ENCODE measurements at regions not wholly inside any gene's neighbourhood (a gene's known extent, or its start where the extent isn't known, plus 50 kb on each side); places are given as distances from the start of the nearest gene placed in this dataset.

DNA sequence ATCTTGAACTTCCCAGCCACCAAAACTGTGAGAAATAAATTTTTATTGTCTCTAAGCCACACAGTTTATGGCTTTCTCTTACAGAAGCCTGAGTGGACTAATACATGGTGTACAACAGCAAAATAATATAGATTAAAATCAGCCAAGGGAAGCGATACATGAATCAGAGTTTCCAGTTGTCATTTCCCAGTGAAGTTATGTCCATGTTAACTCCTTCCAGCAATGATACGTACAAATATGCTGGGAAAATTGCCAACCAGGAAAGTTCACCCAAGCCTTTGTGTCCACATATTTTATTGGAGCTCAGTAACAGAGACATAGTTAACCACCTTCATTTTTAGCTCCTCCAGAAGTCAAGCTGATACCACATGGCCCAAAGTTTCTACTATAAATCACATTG lies 280.9 kb upstream of the KCNMB2 start:
- 80% methylated on average over 1 of the region's 2 CpGs for WGBS (ENCODE audit: insufficient coverage, low lambda C conversion rate)
- DNase-seq: no peak
- no peak overlapping the region for H3K27ac ChIP-seq (ENCODE audit: low read length)
- no peaks in the 10 kb centered on the region for H3K9me3 ChIP-seq (ENCODE audit: control insufficient read depth, low read depth, low read length)
- H3K4me1 ChIP-seq (ENCODE audit: control insufficient read depth, insufficient read depth, low read length): peaks cover 3% of the 10 kb centered on the region
- H3K36me3 ChIP-seq (ENCODE audit: control insufficient read depth, insufficient read depth, low read length): no peaks in the 10 kb centered on the region
- H3K27me3 ChIP-seq (ENCODE audit: control insufficient read depth, insufficient read depth, low read length): no peaks in the 10 kb centered on the region
- no peak overlapping the region for H3K4me3 ChIP-seq (ENCODE audit: low read length)

DNA sequence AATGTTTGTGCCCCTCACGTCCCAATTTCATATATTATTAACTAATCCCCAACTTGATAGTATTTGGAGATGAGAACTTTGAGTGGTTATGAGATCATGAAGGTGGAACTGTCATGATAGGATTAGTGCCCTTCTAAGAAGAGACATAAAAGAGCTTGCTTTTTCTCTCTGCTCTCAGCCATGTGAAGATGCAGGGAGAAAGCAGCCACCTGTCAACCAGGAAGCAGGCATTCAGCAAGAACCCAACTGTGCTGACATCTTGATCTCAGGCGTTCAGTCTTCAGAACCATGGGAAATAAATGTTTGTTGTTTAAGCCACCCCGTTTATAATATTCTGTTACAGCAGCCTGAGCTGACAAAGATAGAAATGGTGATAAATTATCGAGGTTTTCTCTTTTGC lies 278.7 kb upstream of the KCNMB2 start:
- Histone ChIP-seq H3K27me3 (ENCODE audit: control insufficient read depth, insufficient read depth, low read length) (no peaks in the 10 kb centered on the region), H3K27ac (ENCODE audit: low read length) (no peak overlapping the region), H3K36me3 (ENCODE audit: control insufficient read depth, insufficient read depth, low read length) (no peaks in the 10 kb centered on the region), H3K9me3 (ENCODE audit: control insufficient read depth, low read depth, low read length) (no peaks in the 10 kb centered on the region), H3K4me3 (ENCODE audit: low read length) (no peak overlapping the region), H3K4me1 (ENCODE audit: control insufficient read depth, insufficient read depth, low read length) (peaks cover 15% of the 10 kb centered on the region)
- 100% methylated on average over 2 of the region's 4 CpGs for WGBS (ENCODE audit: insufficient coverage, low lambda C conversion rate)
- DNase-seq: no peak

DNA sequence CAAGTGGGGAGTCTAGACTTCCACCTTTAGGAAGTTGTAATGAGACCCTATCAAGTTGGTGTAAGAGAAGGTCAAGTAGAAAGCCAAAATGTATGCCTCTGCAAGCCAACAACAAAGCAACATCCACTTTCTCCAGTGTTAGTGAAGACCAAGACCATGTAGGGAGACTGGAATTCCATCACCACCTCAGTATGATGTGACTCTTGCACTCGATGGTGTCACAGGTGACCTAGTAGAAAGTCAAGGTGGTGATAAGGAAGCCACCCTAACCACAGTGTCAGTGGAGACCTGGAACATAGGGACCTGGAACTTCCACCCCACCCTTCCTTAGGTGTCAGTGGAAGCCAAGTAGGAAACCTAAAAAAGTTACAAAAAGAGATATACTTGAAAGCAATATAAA lies 278.1 kb upstream of the KCNMB2 start:
- no peak overlapping the region for H3K27ac ChIP-seq (ENCODE audit: low read length)
- no peaks in the 10 kb centered on the region for H3K27me3 ChIP-seq (ENCODE audit: control insufficient read depth, insufficient read depth, low read length)
- H3K36me3 ChIP-seq (ENCODE audit: control insufficient read depth, insufficient read depth, low read length): no peaks in the 10 kb centered on the region
- WGBS (ENCODE audit: insufficient coverage, low lambda C conversion rate): no CpG with 5 or more reads among the region's 1 CpG
- no peaks in the 10 kb centered on the region for H3K9me3 ChIP-seq (ENCODE audit: control insufficient read depth, low read depth, low read length)
- no peak for DNase-seq
- H3K4me3 ChIP-seq (ENCODE audit: low read length): no peak overlapping the region
- H3K4me1 ChIP-seq (ENCODE audit: control insufficient read depth, insufficient read depth, low read length): peaks cover 20% of the 10 kb centered on the region

DNA sequence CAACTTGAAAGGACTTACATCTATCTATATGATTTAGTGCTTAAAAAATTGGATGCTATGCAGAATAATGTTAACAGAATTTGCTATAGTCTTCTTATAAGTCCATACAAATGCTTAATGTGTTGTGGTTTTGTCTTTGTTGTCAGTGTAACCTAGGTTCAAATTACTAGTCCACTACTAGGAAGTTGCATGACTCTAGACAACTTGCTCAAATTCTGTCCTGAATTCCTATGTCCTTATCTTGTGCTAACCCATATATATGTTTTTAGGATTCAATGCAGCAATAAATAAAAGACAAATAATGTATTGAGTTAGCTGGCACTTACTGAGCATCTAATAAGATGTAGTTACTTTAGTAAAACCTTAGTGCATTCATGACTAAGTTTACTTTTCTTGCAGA lies 276.5 kb upstream of the KCNMB2 start:
- H3K9me3 ChIP-seq (ENCODE audit: control insufficient read depth, low read depth, low read length): no peaks in the 10 kb centered on the region
- no peak overlapping the region for H3K27ac ChIP-seq (ENCODE audit: low read length)
- no peak for DNase-seq
- no peaks in the 10 kb centered on the region for H3K36me3 ChIP-seq (ENCODE audit: control insufficient read depth, insufficient read depth, low read length)
- H3K27me3 ChIP-seq (ENCODE audit: control insufficient read depth, insufficient read depth, low read length): no peaks in the 10 kb centered on the region
- H3K4me1 ChIP-seq (ENCODE audit: control insufficient read depth, insufficient read depth, low read length): peaks cover 25% of the 10 kb centered on the region
- H3K4me3 ChIP-seq (ENCODE audit: low read length): no peak overlapping the region

GRCh38 chr3:178260887-178261565 lies 275.2 kb upstream of the KCNMB2 start:
- no peaks in the 10 kb centered on the region for H3K36me3 ChIP-seq (ENCODE audit: control insufficient read depth, insufficient read depth, low read length)
- no CpG with 5 or more reads among the region's 4 CpGs for WGBS (ENCODE audit: insufficient coverage, low lambda C conversion rate)
- no peaks in the 10 kb centered on the region for H3K27me3 ChIP-seq (ENCODE audit: control insufficient read depth, insufficient read depth, low read length)
- peak overlapping the region; percentile 76 for H3K27ac ChIP-seq (ENCODE audit: low read length)
- no peak overlapping the region for H3K4me3 ChIP-seq (ENCODE audit: low read length)
- peak; percentile 21 to 69 for DNase-seq
- H3K9me3 ChIP-seq (ENCODE audit: control insufficient read depth, low read depth, low read length): no peaks in the 10 kb centered on the region
- peaks cover 25% of the 10 kb centered on the region for H3K4me1 ChIP-seq (ENCODE audit: control insufficient read depth, insufficient read depth, low read length)

GRCh38 chr3:178263236-178263916 lies 272.9 kb upstream of the KCNMB2 start:
- H3K36me3 ChIP-seq (ENCODE audit: control insufficient read depth, insufficient read depth, low read length): no peaks in the 10 kb centered on the region
- H3K4me3 ChIP-seq (ENCODE audit: low read length): no peak overlapping the region
- no peaks in the 10 kb centered on the region for H3K27me3 ChIP-seq (ENCODE audit: control insufficient read depth, insufficient read depth, low read length)
- peak; percentile 38 to 78 for DNase-seq
- peaks cover 25% of the 10 kb centered on the region for H3K4me1 ChIP-seq (ENCODE audit: control insufficient read depth, insufficient read depth, low read length)
- peak overlapping the region; percentile 14 for H3K27ac ChIP-seq (ENCODE audit: low read length)
- no peaks in the 10 kb centered on the region for H3K9me3 ChIP-seq (ENCODE audit: control insufficient read depth, low read depth, low read length)
- 30% methylated on average over 2 of the region's 2 CpGs for WGBS (ENCODE audit: insufficient coverage, low lambda C conversion rate)

DNA sequence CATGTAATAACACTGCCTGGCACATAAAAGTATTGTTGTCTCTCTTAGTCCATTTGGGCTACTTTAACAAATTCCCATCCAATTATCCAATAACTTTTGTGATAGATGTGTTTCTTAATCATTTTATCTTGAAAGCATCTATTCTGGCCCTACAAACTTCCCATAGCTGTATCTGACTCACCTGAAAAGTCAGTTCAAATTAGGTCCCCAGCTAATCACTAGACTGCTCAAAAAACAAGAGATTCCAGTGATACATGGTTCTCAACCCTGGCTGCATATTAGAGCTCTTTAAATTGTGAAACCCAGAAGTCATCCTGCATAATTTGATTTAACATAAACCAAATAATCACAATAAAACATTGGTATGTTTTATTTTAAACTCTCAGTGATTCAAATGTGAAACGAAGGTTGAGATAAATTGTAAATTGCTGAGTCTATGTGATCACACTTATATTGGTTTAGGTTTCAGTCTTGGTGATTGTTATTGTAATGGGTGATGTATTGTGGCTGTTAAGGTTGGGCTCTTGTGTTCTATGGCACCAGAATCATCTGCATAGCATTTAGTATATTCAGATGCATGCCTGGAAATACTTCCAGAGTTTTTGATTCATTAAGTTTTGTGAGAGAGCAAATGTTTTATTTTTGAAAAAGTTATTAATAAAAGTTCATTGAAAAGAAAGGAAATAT lies 268.9 kb upstream of the KCNMB2 start:
- Histone ChIP-seq H3K27me3 (ENCODE audit: control insufficient read depth, insufficient read depth, low read length) (no peaks in the 10 kb centered on the region), H3K9me3 (ENCODE audit: control insufficient read depth, low read depth, low read length) (no peaks in the 10 kb centered on the region), H3K36me3 (ENCODE audit: control insufficient read depth, insufficient read depth, low read length) (no peaks in the 10 kb centered on the region), H3K27ac (ENCODE audit: low read length) (no peak overlapping the region), H3K4me1 (ENCODE audit: control insufficient read depth, insufficient read depth, low read length) (peaks cover 15% of the 10 kb centered on the region), H3K4me3 (ENCODE audit: low read length) (no peak overlapping the region)
- DNase-seq: no peak
- no CpG with 5 or more reads among the region's 1 CpG for WGBS (ENCODE audit: insufficient coverage, low lambda C conversion rate)

GRCh38 chr3:178270838-178271237 lies 265.4 kb upstream of the KCNMB2 start:
- no peaks in the 10 kb centered on the region for H3K9me3 ChIP-seq (ENCODE audit: control insufficient read depth, low read depth, low read length)
- WGBS (ENCODE audit: insufficient coverage, low lambda C conversion rate): 100% methylated on average over 4 of the region's 4 CpGs
- H3K27ac ChIP-seq (ENCODE audit: low read length): no peak overlapping the region
- no peaks in the 10 kb centered on the region for H3K36me3 ChIP-seq (ENCODE audit: control insufficient read depth, insufficient read depth, low read length)
- H3K4me3 ChIP-seq (ENCODE audit: low read length): no peak overlapping the region
- no peak for DNase-seq
- no peaks in the 10 kb centered on the region for H3K27me3 ChIP-seq (ENCODE audit: control insufficient read depth, insufficient read depth, low read length)
- peaks cover 16% of the 10 kb centered on the region for H3K4me1 ChIP-seq (ENCODE audit: control insufficient read depth, insufficient read depth, low read length)

- Histone ChIP-seq H3K27ac (ENCODE audit: low read length) (no peak overlapping the region), H3K9me3 (ENCODE audit: control insufficient read depth, low read depth, low read length) (no peaks in the 10 kb centered on the region), H3K27me3 (ENCODE audit: control insufficient read depth, insufficient read depth, low read length) (no peaks in the 10 kb centered on the region), H3K4me3 (ENCODE audit: low read length) (no peak overlapping the region), H3K4me1 (ENCODE audit: control insufficient read depth, insufficient read depth, low read length) (peaks cover 18% of the 10 kb centered on the region), H3K36me3 (ENCODE audit: control insufficient read depth, insufficient read depth, low read length) (no peaks in the 10 kb centered on the region)
- DNase-seq: no peak
- no CpG with 5 or more reads among the region's 3 CpGs for WGBS (ENCODE audit: insufficient coverage, low lambda C conversion rate)
Measured at GRCh38 chr3:178271740-178272387, 264.4 kb upstream of the KCNMB2 start.

- peak overlapping the region; percentile 22 for H3K27ac ChIP-seq (ENCODE audit: low read length)
- H3K9me3 ChIP-seq (ENCODE audit: control insufficient read depth, low read depth, low read length): no peaks in the 10 kb centered on the region
- no peak for DNase-seq
- H3K4me3 ChIP-seq (ENCODE audit: low read length): no peak overlapping the region
- peaks cover 27% of the 10 kb centered on the region for H3K4me1 ChIP-seq (ENCODE audit: control insufficient read depth, insufficient read depth, low read length)
- no peaks in the 10 kb centered on the region for H3K36me3 ChIP-seq (ENCODE audit: control insufficient read depth, insufficient read depth, low read length)
- 90% methylated on average over 2 of the region's 3 CpGs for WGBS (ENCODE audit: insufficient coverage, low lambda C conversion rate)
- no peaks in the 10 kb centered on the region for H3K27me3 ChIP-seq (ENCODE audit: control insufficient read depth, insufficient read depth, low read length)
Measured at GRCh38 chr3:178272841-178273240, 263.4 kb upstream of the KCNMB2 start.

All from large intestine (tissue), 3 donors.